HEK293T (cell line): ENCODE measurements at regions not wholly inside any gene's neighbourhood (a gene's known extent, or its start where the extent isn't known, plus 50 kb on each side); places are given as distances from the start of the nearest gene placed in this dataset.

ENCODE experiments used
- BHLHE40 ChIP-seq: fragments of 450-650 bp; IDR thresholded peaks from 2 replicates; pipeline ENCODE4 v1.6.1; 2016; ENCODE audit warnings: mild to moderate bottlenecking, moderate library complexity, borderline replicate concordance
- ELF4 ChIP-seq: fragments of 450-650 bp; IDR thresholded peaks from 2 replicates; pipeline ENCODE4 v1.6.1; 2017; ENCODE audit warnings: antibody characterized with exemption
- FOXM1 ChIP-seq: fragments of 450-650 bp; IDR thresholded peaks from 2 replicates; pipeline ENCODE4 v1.6.1; 2017; ENCODE audit warnings: mild to moderate bottlenecking, borderline replicate concordance
- NFRKB ChIP-seq: fragments of 450-650 bp; IDR thresholded peaks from 2 replicates; pipeline ENCODE4 v1.6.1; 2016; ENCODE audit warnings: mild to moderate bottlenecking, moderate library complexity
- PKNOX1 ChIP-seq: fragments of 450-650 bp; IDR thresholded peaks from 2 replicates; pipeline ENCODE4 v1.6.1; 2016
- SP1 ChIP-seq: fragments of 450-650 bp; IDR thresholded peaks from 2 replicates; pipeline ENCODE4 v1.6.1; 2017
- SUZ12 ChIP-seq: fragments of 450-650 bp; IDR thresholded peaks from 2 replicates; pipeline ENCODE4 v1.6.1; 2016; ENCODE audit warnings: mild to moderate bottlenecking
- TARDBP ChIP-seq: fragments of 450-650 bp; IDR thresholded peaks from 2 replicates; pipeline ENCODE4 v1.6.1; 2016
- ZNF384 ChIP-seq: fragments of 450-650 bp; IDR thresholded peaks from 2 replicates; pipeline ENCODE4 v1.6.1; 2016

DNA sequence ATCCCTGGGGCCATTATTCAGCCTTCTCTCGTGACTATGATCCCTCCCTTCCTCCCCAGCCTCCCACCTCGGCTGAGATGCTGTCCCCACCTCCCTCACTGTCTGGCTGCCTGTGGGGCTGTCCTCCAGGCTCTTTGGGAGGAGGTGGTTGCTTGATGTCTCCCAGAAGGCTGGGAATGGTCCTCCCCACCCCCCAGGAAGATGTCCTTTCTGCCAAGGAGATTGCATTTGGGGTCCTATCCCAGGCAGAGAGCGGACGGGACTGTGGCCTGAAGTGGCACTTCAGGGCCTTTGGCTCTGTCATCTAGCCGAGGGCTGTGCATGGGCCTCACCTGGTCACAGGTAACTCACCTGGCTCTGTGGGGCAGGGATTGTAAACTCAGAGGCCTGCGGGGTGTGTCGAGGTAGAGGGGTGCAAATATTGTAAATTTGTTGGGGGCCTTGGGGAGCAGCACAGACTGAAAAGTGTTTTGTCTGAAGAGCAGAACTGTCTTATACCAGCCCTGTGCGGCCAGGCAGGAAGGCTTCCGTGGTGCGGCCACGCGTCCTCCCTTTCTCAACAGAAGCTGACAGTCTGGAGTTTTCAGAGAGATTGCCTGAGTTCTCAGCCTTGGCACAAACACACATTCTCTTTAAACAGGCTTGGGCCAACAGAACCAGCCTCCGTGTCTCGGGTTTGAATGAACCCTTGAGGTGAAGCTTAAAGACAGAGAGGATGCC is 177.9 kb downstream of the SEC14L1 start:
- TF ChIP-seq SP1 (no peak), PKNOX1 (no peak), BHLHE40 (no peak), SUZ12 (no peak), NFRKB (no peak), FOXM1 (no peak), TARDBP (no peak), ELF4 (no peak), ZNF384 (no peak)
